OCI-LY1 (cell line): ENCODE measurements at regions not wholly inside any gene's neighbourhood (a gene's known extent, or its start where the extent isn't known, plus 50 kb on each side); places are given as distances from the start of the nearest gene placed in this dataset.

Experiments used
- H2AFZ ChIP-seq: fragments of 200-600 bp; sonication (generic), shearing (Covaris generic); 2 replicates; pipeline ENCODE4 v1.6.0; 2014; ENCODE audit warnings: antibody characterized with exemption, mild to moderate bottlenecking, low read length
- H3F3A ChIP-seq: fragments of 200-600 bp; sonication (generic), shearing (Covaris generic); 2 replicates; pipeline ENCODE4 v1.6.0; 2014; ENCODE audit warnings: mild to moderate bottlenecking, antibody characterized with exemption, low read length, moderate library complexity; ENCODE audit not compliant: insufficient read depth
- H3K27ac ChIP-seq: fragments of 200-600 bp; sonication (generic); 2 replicates; pipeline ENCODE4 v1.5.1; 2014; ENCODE audit warnings: low read length, mixed run types, mild to moderate bottlenecking, low read depth; ENCODE audit not compliant: poor library complexity, severe bottlenecking
- H3K27me3 ChIP-seq: fragments of 200-600 bp; sonication (generic); 2 replicates; pipeline ENCODE4 v1.6.0; 2014; ENCODE audit warnings: antibody characterized with exemption, mild to moderate bottlenecking, low read length, moderate library complexity; ENCODE audit not compliant: insufficient read depth
- H3K36me3 ChIP-seq: fragments of 200-600 bp; sonication (generic); 2 replicates; pipeline ENCODE4 v1.6.1; 2014; ENCODE audit warnings: mild to moderate bottlenecking, antibody characterized with exemption, low read length, moderate library complexity, mixed read lengths; ENCODE audit not compliant: insufficient read depth
- H3K4me1 ChIP-seq: fragments of 200-600 bp; sonication (generic); 2 replicates; pipeline ENCODE4 v1.5.1; 2014; ENCODE audit warnings: mild to moderate bottlenecking, low read length, moderate library complexity; ENCODE audit not compliant: insufficient read depth, severe bottlenecking
- H3K4me2 ChIP-seq: fragments of 200-600 bp; sonication (generic), shearing (Covaris generic); 2 replicates; pipeline ENCODE4 v1.6.1; 2014; ENCODE audit warnings: low read length
- H3K4me3 ChIP-seq: fragments of 200-600 bp; sonication (generic); 2 replicates; pipeline ENCODE4 v1.5.1; 2014; ENCODE audit warnings: low read length, low read depth, mild to moderate bottlenecking, mixed read lengths; ENCODE audit not compliant: poor library complexity, severe bottlenecking
- H3K79me2 ChIP-seq: fragments of 200-600 bp; shearing (Covaris generic); 2 replicates; pipeline ENCODE4 v1.6.1; 2016; ENCODE audit warnings: mixed run types, low read length, mixed read lengths; ENCODE audit not compliant: insufficient read depth
- H3K9ac ChIP-seq: fragments of 200-600 bp; sonication (generic), shearing (Covaris generic); 2 replicates; pipeline ENCODE4 v1.6.1; 2014; ENCODE audit warnings: mild to moderate bottlenecking, low read length, mixed read lengths
- H3K9me2 ChIP-seq: fragments of 200-600 bp; sonication (generic), shearing (Covaris generic); 2 replicates; pipeline ENCODE4 v1.6.1; 2014; ENCODE audit warnings: low read depth, mild to moderate bottlenecking, low read length, mixed read lengths
- H3K9me3 ChIP-seq: fragments of 200-600 bp; shearing (Covaris generic); 2 replicates; pipeline ENCODE4 v1.6.1; 2014; ENCODE audit warnings: low read length, mixed read lengths
- H4K20me1 ChIP-seq: fragments of 200-600 bp; sonication (generic), shearing (Covaris generic); 2 replicates; pipeline ENCODE4 v1.6.0; 2016; ENCODE audit warnings: mild to moderate bottlenecking, low read length; ENCODE audit not compliant: insufficient read depth
- CTCF ChIP-seq: fragments of 200-600 bp; sonication (generic), shearing (Covaris generic); IDR thresholded peaks from 2 replicates; pipeline ENCODE4 v1.5.1; 2017; ENCODE audit warnings: mild to moderate bottlenecking, antibody characterized with exemption, low read length, moderate library complexity, mixed read lengths
- EZH2 ChIP-seq: fragments of 200-600 bp; sonication (generic), shearing (Covaris generic); IDR thresholded peaks from 2 replicates; pipeline ENCODE4 v1.8.0; 2017; ENCODE audit warnings: borderline replicate concordance, mixed run types, mild to moderate bottlenecking, antibody characterized with exemption, low read length, moderate library complexity, mixed read lengths

DNA sequence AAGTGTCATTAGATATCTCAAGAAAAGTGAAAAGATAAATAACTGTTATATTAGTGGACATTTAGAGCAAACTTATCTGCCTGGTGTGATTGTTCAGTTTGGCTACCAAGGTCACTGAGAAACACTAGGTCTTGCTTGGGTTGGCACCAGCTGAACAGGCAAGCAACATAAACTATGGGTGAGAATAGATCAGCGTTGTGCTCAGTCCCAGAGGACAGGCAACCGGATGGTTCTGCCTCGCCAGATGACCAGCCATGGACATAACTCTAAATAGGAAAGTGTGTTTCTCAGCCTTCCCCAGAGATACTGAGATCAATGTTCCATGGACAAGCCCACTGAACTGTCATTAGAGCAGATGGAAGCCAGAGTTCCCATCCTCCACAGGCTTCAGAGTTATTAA lies 203.4 kb upstream of the VRK2 start:
- TF ChIP-seq CTCF (no peak), EZH2 (no peak)
- H3K9ac ChIP-seq: no peak overlapping the region
- no peaks in the 10 kb centered on the region for H3K4me1 ChIP-seq

GRCh38 chr2:57848723-57849122 lies 197.9 kb upstream of the VRK2 start:
- Histone ChIP-seq H3K4me2 (no peak overlapping the region), H3K79me2 (no peaks in the 10 kb centered on the region), H2AFZ (no peak overlapping the region), H3F3A (no peaks in the 10 kb centered on the region), H3K9ac (no peak overlapping the region), H3K4me3 (no peak overlapping the region), H3K27me3 (no peaks in the 10 kb centered on the region), H3K27ac (no peak overlapping the region), H3K4me1 (no peaks in the 10 kb centered on the region), H3K9me2 (no peaks in the 10 kb centered on the region), H4K20me1 (no peaks in the 10 kb centered on the region), H3K36me3 (no peaks in the 10 kb centered on the region), H3K9me3 (no peaks in the 10 kb centered on the region)
- no peak for TF ChIP-seq CTCF
- TF ChIP-seq EZH2: no peak

More for the DNA sequence above, 203.4 kb upstream of the VRK2 start:
- no peaks in the 10 kb centered on the region for H3K9me3 ChIP-seq
- H3K4me3 ChIP-seq: no peak overlapping the region
- H2AFZ ChIP-seq: no peak overlapping the region
- H3K36me3 ChIP-seq: no peaks in the 10 kb centered on the region
- no peaks in the 10 kb centered on the region for H4K20me1 ChIP-seq
- no peaks in the 10 kb centered on the region for H3F3A ChIP-seq
- H3K4me2 ChIP-seq: no peak overlapping the region
- H3K9me2 ChIP-seq: no peaks in the 10 kb centered on the region
- no peaks in the 10 kb centered on the region for H3K27me3 ChIP-seq
- H3K79me2 ChIP-seq: no peaks in the 10 kb centered on the region
- no peak overlapping the region for H3K27ac ChIP-seq

DNA sequence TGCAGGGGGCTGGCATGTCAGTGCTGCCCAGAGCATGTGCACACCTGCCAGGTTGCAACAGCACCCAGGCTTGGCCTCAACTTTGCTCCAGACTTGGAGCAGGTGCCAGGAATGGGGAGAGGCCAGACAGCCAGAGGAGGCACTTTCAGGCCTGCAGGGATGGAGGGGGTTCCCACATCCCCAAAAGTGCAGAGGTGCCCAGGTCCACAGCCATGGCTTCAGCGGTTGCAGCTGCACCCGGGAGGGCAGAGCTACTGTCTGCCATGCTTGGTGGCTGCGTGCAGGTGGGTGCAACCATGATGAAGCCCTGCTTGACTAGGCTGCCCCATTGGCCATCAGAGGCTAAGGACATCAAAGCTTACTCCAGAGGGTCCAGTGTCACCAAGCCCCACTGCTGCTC lies 196.8 kb upstream of the VRK2 start:
- no peaks in the 10 kb centered on the region for H3K9me3 ChIP-seq
- H3F3A ChIP-seq: no peaks in the 10 kb centered on the region
- no peak overlapping the region for H2AFZ ChIP-seq
- H3K9ac ChIP-seq: no peak overlapping the region
- no peaks in the 10 kb centered on the region for H4K20me1 ChIP-seq
- H3K4me1 ChIP-seq: no peaks in the 10 kb centered on the region
- no peak for TF ChIP-seq CTCF
- H3K36me3 ChIP-seq: no peaks in the 10 kb centered on the region
- H3K27me3 ChIP-seq: no peaks in the 10 kb centered on the region
- H3K27ac ChIP-seq: no peak overlapping the region
- H3K9me2 ChIP-seq: no peaks in the 10 kb centered on the region
- H3K4me2 ChIP-seq: no peak overlapping the region
- H3K79me2 ChIP-seq: no peaks in the 10 kb centered on the region
- no peak overlapping the region for H3K4me3 ChIP-seq
